Dedifferentiated amniotic fluid mesenchymal stem cell (primary cell): ENCODE measurements at regions not wholly inside any gene's neighbourhood (a gene's known extent, or its start where the extent isn't known, plus 50 kb on each side); places are given as distances from the start of the nearest gene placed in this dataset.
"Not testable (repeated sequence)": the region's sequence is repeated elsewhere in the genome, so short reads cannot be mapped to it uniquely, and the experiment has no call there.

Experiments
- DNase-seq: peaks from one replicate; pipeline ENCODE4 v3.0.0-alpha.2; 2016; ENCODE audit errors: extremely low spot score

GRCh38 chr4:121616449-121616848 is 80.3 kb downstream of the ANXA5 start:
- DNase-seq: not testable (repeated sequence)

DNA sequence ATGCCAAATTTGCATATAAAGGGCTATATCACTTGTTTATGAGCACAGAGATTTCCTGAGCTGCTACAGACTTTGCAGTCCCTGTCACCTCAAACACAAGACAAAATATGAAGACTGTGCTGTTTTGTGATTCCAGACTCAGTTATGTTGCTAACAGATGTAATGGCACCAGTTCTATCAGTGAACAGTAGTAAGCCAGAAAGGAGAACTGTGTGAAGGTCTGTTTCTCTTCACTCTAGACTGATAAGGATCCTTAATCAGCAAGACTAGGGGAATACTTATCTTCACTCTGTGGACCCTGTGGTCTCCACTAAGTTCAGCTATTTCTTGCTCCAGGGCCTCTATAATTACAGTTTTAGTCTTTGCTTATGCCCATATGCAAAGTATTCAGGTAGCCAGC is 82.7 kb downstream of the ANXA5 start:
- no peak for DNase-seq

DNA sequence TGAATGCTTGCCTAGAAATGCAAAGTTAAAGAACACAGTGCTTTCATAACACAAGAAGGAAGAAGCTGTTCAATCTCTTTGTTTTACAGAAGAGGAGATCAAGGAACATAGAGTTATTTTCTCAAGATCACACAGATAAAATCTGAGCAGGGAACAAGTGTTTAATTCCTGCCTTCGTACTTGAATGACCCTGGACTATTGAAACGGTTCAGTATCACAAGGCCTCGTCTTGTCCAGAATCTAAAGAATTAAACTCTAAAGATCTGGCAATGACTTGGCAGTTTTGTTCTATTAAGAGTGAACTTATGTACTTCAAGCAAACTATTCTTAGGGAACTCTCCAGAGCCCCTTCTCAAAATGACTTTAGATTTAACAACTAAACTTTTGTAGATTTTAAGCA is 97.7 kb downstream of the ANXA5 start:
- no peak for DNase-seq

DNA sequence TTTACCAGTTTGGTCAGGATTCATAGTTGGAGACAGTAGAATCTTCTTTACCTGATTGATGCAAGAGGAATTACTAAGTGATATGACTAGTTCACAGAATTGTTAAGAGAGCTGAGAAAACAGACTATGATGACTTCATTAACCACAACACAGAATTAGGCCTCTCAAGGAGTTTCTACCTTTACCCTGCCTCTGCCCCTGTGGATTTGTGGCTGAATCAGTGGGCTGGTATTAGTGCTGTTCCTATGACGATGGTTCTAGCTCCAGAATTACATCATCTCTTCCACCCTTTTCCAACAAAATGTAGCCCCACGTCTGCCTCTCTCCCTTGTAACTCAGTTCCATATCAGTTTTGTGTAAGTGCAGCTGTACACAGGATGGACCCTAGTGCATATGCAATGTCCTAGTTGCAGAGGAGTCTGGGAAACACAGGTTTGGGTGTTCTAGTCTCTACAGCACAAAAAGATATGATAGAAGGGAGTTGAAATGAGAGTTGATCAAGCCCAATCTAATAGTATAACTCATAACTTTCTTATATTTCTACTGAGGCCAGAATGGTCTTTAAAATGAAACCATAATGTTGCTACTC is 99.3 kb downstream of the ANXA5 start:
- DNase-seq: no peak

- DNase-seq: peak; percentile 23
Measured at GRCh38 chr4:121594796-121595526, 101.8 kb downstream of the ANXA5 start.

- DNase-seq: no peak
Measured at GRCh38 chr4:121593760-121594159, 103.0 kb downstream of the ANXA5 start.

GRCh38 chr4:121592257-121592656 is 104.5 kb downstream of the ANXA5 start:
- DNase-seq: not testable (repeated sequence)

- DNase-seq: no peak
Measured at GRCh38 chr4:121584836-121585235, 111.9 kb downstream of the ANXA5 start.

DNA sequence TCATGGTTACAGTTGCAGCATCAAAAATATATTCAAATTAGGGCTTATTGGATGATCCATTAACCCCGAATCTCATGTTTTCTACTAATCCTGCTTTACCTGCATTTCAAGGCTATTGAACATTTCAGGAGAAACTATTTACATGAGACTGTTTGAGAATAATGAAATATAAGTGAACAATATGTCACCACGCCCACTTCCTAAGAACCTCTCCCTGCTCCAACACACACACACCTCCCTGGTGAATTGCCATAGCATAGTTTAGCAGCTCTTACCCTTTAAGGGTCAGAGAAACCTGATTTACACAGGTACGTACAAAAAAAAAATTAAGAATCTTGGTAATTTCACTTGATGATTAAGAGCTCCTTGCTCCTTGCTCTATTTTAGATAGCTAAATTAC is 113.4 kb downstream of the ANXA5 start:
- no peak for DNase-seq

DNA sequence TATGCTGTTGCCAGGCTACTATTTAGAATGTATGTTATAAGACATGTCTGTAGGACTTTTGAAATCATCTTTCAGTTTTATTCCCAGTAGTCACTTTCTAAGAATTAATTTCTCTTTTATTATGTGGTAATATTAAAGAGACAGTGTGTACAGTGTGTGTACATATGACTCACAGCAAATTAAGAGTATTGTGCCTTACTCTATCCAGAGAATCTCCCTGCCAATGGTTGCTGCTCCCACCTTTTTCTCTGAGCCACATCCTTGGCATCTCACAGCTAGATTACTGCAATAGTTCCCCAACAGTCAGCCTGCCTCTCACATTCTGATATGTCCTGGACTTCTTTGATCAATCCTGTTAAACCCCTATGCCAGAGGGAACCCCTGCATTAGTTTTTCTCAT is 114.5 kb downstream of the ANXA5 start:
- no peak for DNase-seq

GRCh38 chr4:121575392-121575791 is 121.4 kb downstream of the ANXA5 start:
- DNase-seq: not testable (repeated sequence)

DNA sequence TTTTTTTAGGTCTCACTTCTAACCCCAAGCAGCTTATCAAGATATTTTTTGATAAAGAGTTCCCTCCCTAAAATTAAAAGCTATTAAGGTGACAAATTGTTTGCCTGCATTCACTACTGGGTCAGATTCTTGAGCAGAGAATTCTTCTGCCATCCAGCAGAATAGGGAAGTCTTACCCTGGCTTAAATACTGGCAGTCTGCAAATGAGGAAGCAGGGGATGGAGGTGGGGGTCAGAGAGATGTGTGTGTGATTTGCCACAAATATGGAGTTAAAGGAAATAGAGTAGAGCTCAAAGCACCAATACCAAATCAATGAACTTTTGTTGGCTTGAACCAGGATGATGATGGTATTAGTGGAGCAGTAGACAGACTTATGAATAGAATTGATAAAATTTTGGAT is 122.2 kb downstream of the ANXA5 start:
- DNase-seq: no peak

GRCh38 chr4:121567748-121568147 is 129.0 kb downstream of the ANXA5 start:
- no peak for DNase-seq

DNA sequence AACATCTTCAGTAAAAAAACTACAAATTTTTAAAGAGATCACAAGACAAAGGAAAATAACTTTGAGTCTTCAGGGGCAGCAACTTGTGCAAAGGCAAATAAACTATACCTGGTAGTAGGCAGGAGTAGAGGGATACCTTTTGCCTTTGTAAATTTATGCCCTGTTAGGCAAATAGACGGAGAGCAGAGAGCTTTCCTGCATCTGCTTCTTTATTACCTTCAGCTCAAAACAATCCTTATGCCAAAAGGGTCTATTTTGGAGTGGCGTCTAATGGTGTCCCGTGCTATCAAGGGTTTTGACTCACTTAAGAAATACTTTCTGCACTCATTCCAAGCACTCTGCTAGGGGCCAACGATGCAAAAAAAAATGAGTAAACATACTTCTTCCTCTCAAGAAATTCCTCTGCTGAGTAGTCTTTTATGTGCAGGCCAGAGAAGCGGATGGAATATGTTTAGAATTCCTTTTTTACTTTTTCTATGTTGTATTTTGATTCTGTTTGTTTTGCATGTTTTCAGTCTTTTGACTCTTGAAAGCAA is 131.9 kb downstream of the ANXA5 start:
- DNase-seq: no peak

GRCh38 chr4:121562811-121563210 is 134.0 kb downstream of the ANXA5 start:
- DNase-seq: no peak

DNA sequence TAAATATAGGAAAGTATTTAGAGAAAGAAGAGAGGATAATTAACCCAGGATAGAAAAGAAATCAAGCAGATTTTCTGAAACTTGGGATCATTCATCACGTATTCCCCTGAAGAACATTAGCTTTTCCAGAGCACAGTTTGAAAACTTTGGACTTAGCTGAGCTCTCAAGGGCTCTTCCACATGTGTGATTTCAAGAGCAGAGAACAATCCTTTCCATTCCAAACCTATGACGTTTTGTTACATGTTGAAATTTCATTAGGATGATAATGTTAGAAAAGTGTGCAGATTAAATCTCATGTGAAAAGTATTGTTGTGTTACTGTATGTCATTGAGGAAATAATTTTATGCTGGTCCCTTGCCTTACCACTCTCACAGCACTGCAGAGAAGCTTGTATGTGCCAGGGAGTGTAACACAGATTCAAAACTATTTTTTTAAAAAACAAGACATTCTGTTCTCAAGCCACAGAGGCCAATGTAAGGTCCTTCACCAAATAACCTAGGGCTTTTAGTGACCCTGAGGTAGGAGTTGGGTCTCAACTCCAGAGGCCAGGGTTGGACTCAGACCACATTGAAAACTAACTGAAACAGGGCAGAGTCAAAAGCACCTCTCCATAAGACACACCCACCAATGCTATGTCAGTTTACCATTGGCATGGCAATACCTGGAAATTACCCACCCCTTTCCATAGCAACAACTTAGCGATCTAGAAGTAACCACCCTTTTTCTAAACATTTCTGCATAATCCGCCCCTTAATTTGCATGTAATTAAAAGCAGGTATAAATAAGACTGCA is 141.3 kb downstream of the ANXA5 start:
- DNase-seq: no peak

GRCh38 chr4:121554382-121554781 is 142.4 kb downstream of the ANXA5 start:
- peak; percentile 32 for DNase-seq

GRCh38 chr4:121551881-121552280 is 144.9 kb downstream of the ANXA5 start:
- no peak for DNase-seq

GRCh38 chr4:121551271-121551670 is 145.5 kb downstream of the ANXA5 start:
- DNase-seq: no peak

GRCh38 chr4:121541696-121542095 is 155.1 kb downstream of the ANXA5 start:
- DNase-seq: no peak

GRCh38 chr4:121535351-121535750 is 154.5 kb upstream of the QRFPR start:
- no peak for DNase-seq

- no peak for DNase-seq
Measured at GRCh38 chr4:121534187-121534586, 153.4 kb upstream of the QRFPR start.

DNA sequence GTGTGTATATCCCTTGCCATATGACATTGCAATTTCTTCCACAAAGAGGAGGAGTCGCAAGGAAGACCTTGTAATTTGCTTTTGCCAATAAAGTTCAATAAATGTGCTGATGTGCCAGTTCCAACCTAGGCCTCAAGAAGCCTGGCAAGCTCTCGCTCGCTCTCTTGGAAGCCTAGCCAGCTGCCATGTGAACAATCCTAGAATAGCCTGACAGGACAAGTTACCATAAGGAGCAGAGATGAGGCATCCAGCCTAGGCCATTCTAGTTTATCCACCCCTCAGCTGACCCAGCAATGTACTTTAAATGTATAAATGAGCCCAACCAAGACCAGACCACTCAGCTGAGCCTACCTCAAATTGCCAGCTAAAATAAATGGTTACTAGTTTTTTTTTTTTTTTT is 145.7 kb upstream of the QRFPR start:
- DNase-seq: no peak
